ENCODE measurements at regions not wholly inside any gene's neighbourhood (a gene's known extent, or its start where the extent isn't known, plus 50 kb on each side); places are given as distances from the start of the nearest gene placed in this dataset.

GRCh38 chr18:39693359-39693758, 2127.8 kb upstream of the CELF4 start:
- FAIRE-seq = no peak
- H3K18ac ChIP-seq (ENCODE audit: extremely low read depth, low read length) = no peak overlapping the region
- ChIA-PET CTCF (ENCODE audit: partially characterized antibody) (interaction anchor here (0.7 to 1.2 kb wide), 2 partner anchors 20 to 370 kb away, joined by 4 read pairs; no protein-coding TSS in a partner anchor), POLR2A (ENCODE audit: partially characterized antibody) (interaction anchor here (0.7 kb wide), 1 partner anchor 112 kb away, joined by 3 read pairs; no protein-coding TSS in a partner anchor)
- H3K14ac ChIP-seq (ENCODE audit: insufficient read length) = no peak overlapping the region
- H3K4me3 ChIP-seq (ENCODE audit: extremely low read depth in 1 of 4, insufficient read depth in 2 of 4, low read depth in 3 of 4, low read length in 4 of 4) = peak overlapping the region in 1 of 4 experiments; percentile 41; a peak in 1 of 8 replicates
- no peak overlapping the region for H2BK15ac ChIP-seq (ENCODE audit: low read length)
- H3K9me3 ChIP-seq (ENCODE audit: insufficient read depth in 2 of 2, low read depth in 1 of 2, low read length in 1 of 2) = no peaks in the 10 kb centered on the region
- H2BK20ac ChIP-seq (ENCODE audit: low read length) = no peak overlapping the region
- H2AFZ ChIP-seq (ENCODE audit: low read length) = no peak overlapping the region
- H2BK12ac ChIP-seq (ENCODE audit: low read depth, low read length) = no peak overlapping the region
- H2BK5ac ChIP-seq (ENCODE audit: low read depth, low read length) = no peak overlapping the region
- DNase-seq (ENCODE audit: low read depth in 1 of 2, low spot score in 2 of 2) = no peak
- no peak overlapping the region for H3K9ac ChIP-seq (replicated peaks in 1 of 4; ENCODE audit: extremely low read depth in 1 of 4, low read depth in 3 of 4, low read length in 3 of 4)
- no peak overlapping the region for H2BK120ac ChIP-seq (replicated peaks; ENCODE audit: low read depth, low read length)
- no peak overlapping the region for H3K27ac ChIP-seq (ENCODE audit: low read depth, low read length)
- WGBS, 2 experiments (ENCODE audit: extremely low coverage in 1 of 2, insufficient coverage in 1 of 2, insufficient read length in 1 of 2, insufficient replicate concordance in 2 of 2, low coverage in 1 of 2, low lambda C conversion rate in 2 of 2, missing lambda C conversion rate in 1 of 2) = 82% methylated on average over 1 of the region's 1 CpG; no CpG with 5 or more reads in 1 of the 2 experiments
- H4K20me1 ChIP-seq (replicated peaks in 1 of 2; ENCODE audit: control insufficient read depth in 1 of 2, insufficient read depth in 2 of 2, low read length in 2 of 2) = no peaks in the 10 kb centered on the region
- H3K79me1 ChIP-seq (ENCODE audit: low read depth, low read length) = no peaks in the 10 kb centered on the region
- no peak overlapping the region for H4K8ac ChIP-seq (ENCODE audit: extremely low read depth, insufficient read depth, low read length)
- no peaks in the 10 kb centered on the region for H3K79me2 ChIP-seq (ENCODE audit: control insufficient read depth in 1 of 2, insufficient read depth in 2 of 2, low read length in 2 of 2)
- H3K56ac ChIP-seq (replicated peaks; ENCODE audit: insufficient read length, low read depth, low read length) = no peak overlapping the region
- peaks cover 2 to 19% (median 5%) of the 10 kb centered on the region in 4 experiments; a peak in 5 of 7 replicates for H3K4me1 ChIP-seq (replicated peaks in 1 of 4; ENCODE audit: control insufficient read depth in 3 of 4, insufficient read depth in 4 of 4, low read length in 3 of 4)
- no peaks in the 10 kb centered on the region for H3K36me3 ChIP-seq (ENCODE audit: control insufficient read depth in 2 of 4, insufficient read depth in 4 of 4, low read length in 3 of 4)
- H2AK5ac ChIP-seq (ENCODE audit: low read depth, low read length) = no peak overlapping the region
- H4K91ac ChIP-seq (replicated peaks; ENCODE audit: insufficient read length, low read length) = no peak overlapping the region
- no peak overlapping the region for H4K5ac ChIP-seq (ENCODE audit: insufficient read length, low read depth, low read length)
- no peak overlapping the region for H3K4ac ChIP-seq (replicated peaks; ENCODE audit: insufficient read length, low read depth, low read length)
- no peaks in the 10 kb centered on the region for H3K27me3 ChIP-seq (replicated peaks in 1 of 4; ENCODE audit: control insufficient read depth in 3 of 4, extremely low read depth in 1 of 4, insufficient read depth in 3 of 4, low read length in 3 of 4)
- H3K4me2 ChIP-seq (ENCODE audit: insufficient read depth in 1 of 2, low read depth in 2 of 2, low read length in 2 of 2) = peak overlapping the region; percentile 46 to 52; a peak in 3 of 4 replicates
- H3K23ac ChIP-seq (ENCODE audit: insufficient read length) = no peak overlapping the region
- no peaks in the 10 kb centered on the region for H3K23me2 ChIP-seq (ENCODE audit: low read depth, low read length)

Measured in H1 (cell line).